Stimulated activated CD8-positive, alpha-beta memory T cell treated with anti-CD3 and anti-CD28 coated beads, Interleukin-7, amount 100 ng/mL, for 48 hours (primary cell): ENCODE measurements at regions not wholly inside any gene's neighbourhood (a gene's known extent, or its start where the extent isn't known, plus 50 kb on each side); places are given as distances from the start of the nearest gene placed in this dataset.

Experiments used
- DNase-seq, 2 donors: peaks; one replicate each; pipeline ENCODE4 v3.0.0-alpha.2; 2020; ENCODE audit warnings: low read depth in 1 of 2; ENCODE audit errors: extremely low read depth in 1 of 2

GRCh38 chr13:33462109-33462508 lies 176.6 kb upstream of the STARD13 start:
- DNase-seq: no peak

DNA sequence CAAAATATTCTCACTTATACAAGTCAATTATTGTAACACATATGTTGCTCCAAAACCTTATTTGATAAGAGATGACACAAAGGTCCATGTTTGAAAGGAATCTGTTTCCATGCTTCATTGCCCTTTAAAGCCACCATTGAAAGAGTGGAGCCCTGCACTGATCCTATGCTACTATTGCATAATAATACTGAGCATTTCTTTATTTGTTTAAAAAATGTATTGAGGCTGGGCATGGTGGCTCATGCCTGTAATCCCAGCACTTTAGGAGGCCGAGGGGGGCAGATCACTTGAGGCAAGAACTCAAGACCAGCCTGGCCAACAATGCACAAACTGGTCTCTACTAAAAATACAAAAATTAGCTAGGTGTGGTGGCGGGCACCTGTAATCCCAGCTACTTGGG lies 178.8 kb upstream of the STARD13 start:
- DNase-seq: no peak

- DNase-seq: no peak
Observed at GRCh38 chr13:33466262-33466661, 180.7 kb upstream of the STARD13 start.

DNA sequence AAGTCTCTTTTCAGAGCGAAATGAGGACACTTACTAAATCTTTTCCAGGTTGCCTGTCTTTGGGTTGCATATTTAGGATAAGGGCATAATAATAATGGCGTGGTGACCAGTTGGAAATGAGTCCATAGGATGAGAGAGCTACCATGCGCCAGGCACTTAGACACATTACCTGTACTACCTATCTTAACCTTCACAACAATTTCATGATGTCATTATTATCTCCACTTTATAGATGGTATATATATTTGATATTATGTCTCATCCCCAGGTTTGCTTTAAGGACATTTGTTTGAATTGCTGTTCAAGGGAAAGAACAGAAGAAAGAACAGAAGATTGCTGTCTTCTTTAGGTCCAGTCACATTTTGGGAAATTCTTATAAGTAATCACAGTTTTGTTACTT lies 182.0 kb upstream of the STARD13 start:
- no peak for DNase-seq

GRCh38 chr13:33471204-33471603 lies 185.6 kb upstream of the STARD13 start:
- DNase-seq: no peak

DNA sequence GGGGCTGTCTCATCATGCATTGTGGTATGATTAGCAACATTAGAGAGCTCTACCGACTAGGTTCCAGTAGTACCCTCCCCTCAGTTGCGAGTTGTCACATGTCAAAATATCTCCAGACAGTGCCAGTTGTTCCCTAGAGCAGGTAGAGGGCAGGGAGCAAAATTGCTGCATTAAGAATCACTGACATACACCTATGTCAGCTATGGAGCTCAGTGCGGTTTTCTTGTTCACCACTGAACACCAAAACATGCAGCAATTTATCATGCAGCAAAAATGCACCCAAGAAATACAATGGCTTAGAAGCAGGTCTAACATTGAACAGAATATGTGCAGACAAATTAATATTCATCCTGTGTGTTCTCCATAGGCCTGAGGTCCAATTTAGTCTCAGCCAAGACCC lies 186.9 kb upstream of the STARD13 start:
- DNase-seq: no peak

- DNase-seq: no peak
Observed at GRCh38 chr13:33479105-33479504, 193.6 kb upstream of the STARD13 start.

- DNase-seq: no peak
Observed at GRCh38 chr13:33480561-33480960, 195.0 kb upstream of the STARD13 start.

DNA sequence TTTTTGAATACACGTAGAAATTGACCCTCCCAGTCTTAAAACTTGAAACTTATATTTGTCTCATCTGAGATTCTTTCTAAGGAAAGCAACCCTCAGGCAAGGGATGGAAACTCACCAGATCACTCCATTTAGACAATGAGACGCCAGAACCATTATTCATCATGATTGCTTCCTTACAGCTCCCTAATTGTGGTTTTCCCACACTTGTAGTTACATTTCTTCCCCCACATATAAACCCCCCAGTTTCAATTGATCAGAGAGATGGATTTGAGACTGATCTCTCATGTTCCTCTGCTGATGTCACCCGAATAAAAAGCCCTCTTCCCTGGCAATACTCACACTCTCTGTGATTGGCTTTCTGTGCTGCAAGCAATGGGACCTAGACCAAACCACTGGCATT lies 197.9 kb upstream of the STARD13 start:
- DNase-seq: no peak

DNA sequence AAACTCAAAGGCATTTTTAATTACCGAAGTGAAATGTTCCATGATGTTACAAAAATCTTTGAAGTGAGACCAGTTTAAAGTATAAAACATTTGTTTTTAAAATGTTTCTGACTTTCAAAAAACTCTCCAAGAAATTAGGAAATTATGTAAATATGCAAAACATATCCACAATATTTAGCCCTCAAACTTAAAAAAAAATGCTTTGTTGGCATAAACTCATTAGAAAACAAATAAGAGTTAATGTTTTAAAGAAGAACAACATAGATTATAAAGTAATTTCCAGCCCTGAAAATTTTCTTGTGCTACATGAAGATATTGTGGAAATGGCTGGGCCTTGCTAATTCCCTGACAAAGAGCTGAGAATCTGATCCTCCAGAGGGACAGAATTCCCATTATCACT lies 199.7 kb upstream of the STARD13 start:
- no peak for DNase-seq

- DNase-seq: no peak
Observed at GRCh38 chr13:33487575-33488243, 202.2 kb upstream of the STARD13 start.

- DNase-seq: no peak
Observed at GRCh38 chr13:33489563-33489962, 204.0 kb upstream of the STARD13 start.

- DNase-seq: no peak
Observed at GRCh38 chr13:33490461-33491327, 205.1 kb upstream of the STARD13 start.

GRCh38 chr13:33493672-33494365 lies 208.3 kb upstream of the STARD13 start:
- DNase-seq: no peak

GRCh38 chr13:33494596-33495204 lies 209.1 kb upstream of the STARD13 start:
- no peak for DNase-seq

GRCh38 chr13:33496336-33496735 lies 210.8 kb upstream of the STARD13 start:
- DNase-seq: no peak

- DNase-seq: no peak
Observed at GRCh38 chr13:33497146-33497845, 211.7 kb upstream of the STARD13 start.

- DNase-seq: no peak
Observed at GRCh38 chr13:33508060-33508459, 222.5 kb upstream of the STARD13 start.

DNA sequence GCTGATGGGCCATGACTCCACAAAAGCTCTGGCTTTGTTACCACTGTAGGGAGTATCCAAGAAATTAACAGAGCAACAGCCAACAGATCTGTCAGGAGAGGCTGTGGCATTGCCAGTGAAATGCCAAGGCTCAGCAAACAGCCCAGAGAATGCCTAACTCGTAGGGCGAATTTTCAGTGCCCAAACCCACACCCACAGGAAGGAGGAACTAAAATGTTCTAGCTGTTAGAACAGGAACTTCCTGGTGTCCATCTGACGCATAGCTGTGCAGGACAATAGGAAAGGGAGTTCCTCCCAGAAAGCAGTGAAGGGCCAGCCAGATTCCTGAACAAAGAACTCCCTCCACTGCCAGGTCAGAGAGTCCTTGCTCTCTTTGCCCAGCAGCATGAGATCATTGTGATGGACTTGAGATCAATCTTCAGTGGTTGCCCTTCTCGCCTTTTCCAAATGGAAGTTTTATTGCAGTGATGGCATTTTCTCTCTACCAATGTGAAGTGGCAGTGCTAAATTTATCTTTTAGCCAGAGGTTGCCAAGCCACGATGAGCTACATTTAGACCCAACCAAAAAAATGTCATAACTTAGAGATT lies 224.2 kb upstream of the STARD13 start:
- no peak for DNase-seq

- no peak for DNase-seq
Observed at GRCh38 chr13:33510350-33510970, 224.9 kb upstream of the STARD13 start.
